ENCODE measurements at regions not wholly inside any gene's neighbourhood (a gene's known extent, or its start where the extent isn't known, plus 50 kb on each side); places are given as distances from the start of the nearest gene placed in this dataset.

DNA sequence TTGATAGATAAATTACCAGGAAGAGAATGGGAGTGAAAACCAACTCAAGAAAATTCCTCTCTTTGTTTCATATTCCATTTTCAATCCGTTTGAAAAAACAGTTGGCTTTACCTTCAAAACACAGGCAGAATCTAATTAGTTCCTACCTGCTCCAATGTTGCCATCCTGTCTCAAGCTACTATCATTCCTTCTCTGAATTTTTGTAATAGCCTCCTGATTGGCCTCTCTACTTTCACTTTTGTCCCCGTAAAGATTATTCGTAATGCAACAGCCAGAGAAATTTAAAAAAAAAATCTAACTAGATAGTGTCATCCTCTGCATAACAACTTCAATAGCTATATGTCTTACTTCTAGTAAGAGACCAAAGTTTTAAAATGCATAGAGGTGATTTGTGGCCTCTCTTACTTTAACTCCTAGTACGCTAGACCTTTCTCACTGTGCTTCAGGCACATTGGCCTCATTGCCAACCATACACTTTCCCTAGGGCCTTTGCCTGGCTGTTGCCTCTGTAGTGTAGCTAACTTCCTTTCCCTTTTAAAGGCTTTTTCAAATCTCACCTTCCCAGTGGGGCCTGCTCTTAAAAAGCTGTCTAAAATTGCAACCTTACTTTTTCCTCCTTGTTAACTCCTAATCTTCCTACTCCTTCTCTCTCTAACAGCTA is 311.3 kb upstream of the GRIN3A start:
- Histone ChIP-seq H3K27ac (no peak overlapping the region), H3K36me3 (ENCODE audit: insufficient read depth, low read length) (no peaks in the 10 kb centered on the region), H3K9me3 (ENCODE audit: low read depth, low read length) (no peaks in the 10 kb centered on the region), H3K9ac (ENCODE audit: insufficient read length) (no peak overlapping the region), H3K4me3 (no peak overlapping the region)
- no peak for TF ChIP-seq FOXP2 (optimal IDR thresholded peaks at IDR 0.05; ENCODE audit: control extremely low read depth, extremely low read length, insufficient read depth)
- no peak for TF ChIP-seq POLR2AphosphoS5 (IDR thresholded peaks at IDR 0.05; ENCODE audit: borderline replicate concordance, low read depth, low read length)
- TF ChIP-seq EZH2 (IDR thresholded peaks at IDR 0.05), result no peak
- no peak for DNase-seq (ENCODE audit: low read depth, low spot score)

- Histone ChIP-seq H3K27ac (no peak overlapping the region), H3K9ac (ENCODE audit: insufficient read length) (no peak overlapping the region), H3K4me3 (no peak overlapping the region), H3K9me3 (ENCODE audit: low read depth, low read length) (no peaks in the 10 kb centered on the region), H3K36me3 (ENCODE audit: insufficient read depth, low read length) (no peaks in the 10 kb centered on the region)
- DNase-seq (ENCODE audit: low read depth, low spot score), result no peak
- no peak for TF ChIP-seq POLR2AphosphoS5 (IDR thresholded peaks at IDR 0.05; ENCODE audit: borderline replicate concordance, low read depth, low read length)
Observed at GRCh38 chr9:102047549-102047948, 309.1 kb upstream of the GRIN3A start.

GRCh38 chr9:102044133-102044532 is 305.7 kb upstream of the GRIN3A start:
- Histone ChIP-seq H3K36me3 (ENCODE audit: insufficient read depth, low read length) (no peaks in the 10 kb centered on the region), H3K9ac (ENCODE audit: insufficient read length) (no peak overlapping the region), H3K4me3 (no peak overlapping the region), H3K27ac (no peak overlapping the region), H3K9me3 (ENCODE audit: low read depth, low read length) (no peaks in the 10 kb centered on the region)
- DNase-seq (ENCODE audit: low read depth, low spot score), result no peak
- TF ChIP-seq FOXP2 (optimal IDR thresholded peaks at IDR 0.05; ENCODE audit: control extremely low read depth, extremely low read length, insufficient read depth) (no peak), POLR2AphosphoS5 (IDR thresholded peaks at IDR 0.05; ENCODE audit: borderline replicate concordance, low read depth, low read length) (no peak), EZH2 (IDR thresholded peaks at IDR 0.05) (no peak)

DNA sequence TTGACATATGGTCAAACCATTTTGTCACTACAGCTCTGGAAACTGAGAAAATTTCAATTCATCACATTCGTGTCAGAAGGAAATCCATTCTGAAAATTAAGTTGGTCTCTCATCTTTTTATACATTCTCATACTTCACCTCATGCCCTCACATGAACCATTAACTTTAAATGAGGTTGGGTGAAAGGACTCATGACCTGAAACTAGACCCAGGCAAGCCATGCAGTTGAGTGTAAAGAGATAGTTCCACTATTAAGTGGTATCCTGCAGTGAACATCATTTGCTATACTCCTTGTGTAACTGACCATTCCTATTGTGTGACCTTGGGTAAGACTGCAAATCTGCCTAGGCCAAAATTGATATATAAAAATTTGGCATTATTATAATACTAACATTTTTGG is 299.6 kb upstream of the GRIN3A start:
- no peaks in the 10 kb centered on the region for H3K9me3 ChIP-seq (ENCODE audit: low read depth, low read length)
- TF ChIP-seq POLR2AphosphoS5 (IDR thresholded peaks at IDR 0.05; ENCODE audit: borderline replicate concordance, low read depth, low read length), result no peak
- no peak for TF ChIP-seq EZH2 (IDR thresholded peaks at IDR 0.05)
- no peak for TF ChIP-seq FOXP2 (optimal IDR thresholded peaks at IDR 0.05; ENCODE audit: control extremely low read depth, extremely low read length, insufficient read depth)
- H3K27ac ChIP-seq, result no peak overlapping the region
- DNase-seq (ENCODE audit: low read depth, low spot score), result no peak
- no peak overlapping the region for H3K4me3 ChIP-seq
- no peaks in the 10 kb centered on the region for H3K36me3 ChIP-seq (ENCODE audit: insufficient read depth, low read length)
- H3K9ac ChIP-seq (ENCODE audit: insufficient read length), result no peak overlapping the region

- H3K9me3 ChIP-seq (ENCODE audit: low read depth, low read length), result no peaks in the 10 kb centered on the region
- no peak overlapping the region for H3K27ac ChIP-seq
- no peak for DNase-seq (ENCODE audit: low read depth, low spot score)
- H3K4me3 ChIP-seq, result no peak overlapping the region
- no peak for TF ChIP-seq POLR2AphosphoS5 (IDR thresholded peaks at IDR 0.05; ENCODE audit: borderline replicate concordance, low read depth, low read length)
- TF ChIP-seq EZH2 (IDR thresholded peaks at IDR 0.05), result no peak
- TF ChIP-seq FOXP2 (optimal IDR thresholded peaks at IDR 0.05; ENCODE audit: control extremely low read depth, extremely low read length, insufficient read depth), result no peak
- H3K9ac ChIP-seq (ENCODE audit: insufficient read length), result no peak overlapping the region
- no peaks in the 10 kb centered on the region for H3K36me3 ChIP-seq (ENCODE audit: insufficient read depth, low read length)
Observed at GRCh38 chr9:102035929-102036328, 297.5 kb upstream of the GRIN3A start.

- Histone ChIP-seq H3K27ac (no peak overlapping the region), H3K9ac (ENCODE audit: insufficient read length) (no peak overlapping the region), H3K4me3 (no peak overlapping the region), H3K9me3 (ENCODE audit: low read depth, low read length) (no peaks in the 10 kb centered on the region), H3K36me3 (ENCODE audit: insufficient read depth, low read length) (no peaks in the 10 kb centered on the region)
- DNase-seq (ENCODE audit: low read depth, low spot score), result no peak
- TF ChIP-seq FOXP2 (optimal IDR thresholded peaks at IDR 0.05; ENCODE audit: control extremely low read depth, extremely low read length, insufficient read depth) (no peak), POLR2AphosphoS5 (IDR thresholded peaks at IDR 0.05; ENCODE audit: borderline replicate concordance, low read depth, low read length) (no peak), EZH2 (IDR thresholded peaks at IDR 0.05) (no peak)
Observed at GRCh38 chr9:102032614-102033013, 294.2 kb upstream of the GRIN3A start.

GRCh38 chr9:102000956-102001355 is 262.5 kb upstream of the GRIN3A start:
- Histone ChIP-seq H3K4me3 (no peak overlapping the region), H3K9me3 (ENCODE audit: low read depth, low read length) (no peaks in the 10 kb centered on the region), H3K36me3 (ENCODE audit: insufficient read depth, low read length) (no peaks in the 10 kb centered on the region), H3K27ac (no peak overlapping the region), H3K9ac (ENCODE audit: insufficient read length) (no peak overlapping the region)
- no peak for DNase-seq (ENCODE audit: low read depth, low spot score)
- TF ChIP-seq EZH2 (IDR thresholded peaks at IDR 0.05) (no peak), POLR2AphosphoS5 (IDR thresholded peaks at IDR 0.05; ENCODE audit: borderline replicate concordance, low read depth, low read length) (no peak), FOXP2 (optimal IDR thresholded peaks at IDR 0.05; ENCODE audit: control extremely low read depth, extremely low read length, insufficient read depth) (no peak)

DNA sequence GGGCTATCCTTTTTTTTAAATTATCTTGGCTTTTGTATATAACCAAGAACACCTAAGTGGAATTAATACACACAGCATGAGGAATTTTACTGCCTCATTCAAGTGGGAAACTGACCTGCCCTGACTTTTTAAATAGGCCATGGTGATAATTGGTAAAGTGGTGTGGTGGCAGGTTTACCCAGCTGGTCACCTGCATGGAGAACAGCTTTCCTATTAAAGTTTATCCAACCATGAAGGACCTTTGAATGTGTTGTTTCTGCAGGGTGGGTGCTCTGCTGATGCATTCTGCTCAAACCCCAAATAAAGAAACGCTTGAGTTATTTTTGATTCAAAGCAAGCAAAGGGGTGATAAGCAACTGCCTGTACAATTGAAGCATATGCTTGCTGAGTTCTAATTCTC is 261.0 kb upstream of the GRIN3A start:
- Histone ChIP-seq H3K36me3 (ENCODE audit: insufficient read depth, low read length) (no peaks in the 10 kb centered on the region), H3K9me3 (ENCODE audit: low read depth, low read length) (no peaks in the 10 kb centered on the region), H3K4me3 (no peak overlapping the region), H3K27ac (no peak overlapping the region), H3K9ac (ENCODE audit: insufficient read length) (no peak overlapping the region)
- DNase-seq (ENCODE audit: low read depth, low spot score), result no peak
- TF ChIP-seq EZH2 (IDR thresholded peaks at IDR 0.05) (no peak), FOXP2 (optimal IDR thresholded peaks at IDR 0.05; ENCODE audit: control extremely low read depth, extremely low read length, insufficient read depth) (no peak), POLR2AphosphoS5 (IDR thresholded peaks at IDR 0.05; ENCODE audit: borderline replicate concordance, low read depth, low read length) (no peak)

GRCh38 chr9:101995231-101995630 is 256.8 kb upstream of the GRIN3A start:
- Histone ChIP-seq H3K9me3 (ENCODE audit: low read depth, low read length) (no peaks in the 10 kb centered on the region), H3K9ac (ENCODE audit: insufficient read length) (no peak overlapping the region), H3K27ac (no peak overlapping the region), H3K36me3 (ENCODE audit: insufficient read depth, low read length) (no peaks in the 10 kb centered on the region), H3K4me3 (no peak overlapping the region)
- DNase-seq (ENCODE audit: low read depth, low spot score), result no peak
- TF ChIP-seq EZH2 (IDR thresholded peaks at IDR 0.05) (no peak), POLR2AphosphoS5 (IDR thresholded peaks at IDR 0.05; ENCODE audit: borderline replicate concordance, low read depth, low read length) (no peak), FOXP2 (optimal IDR thresholded peaks at IDR 0.05; ENCODE audit: control extremely low read depth, extremely low read length, insufficient read depth) (no peak)

All from SK-N-MC (cell line).